ENCODE measurements at regions not wholly inside any gene's neighbourhood (a gene's known extent, or its start where the extent isn't known, plus 50 kb on each side); places are given as distances from the start of the nearest gene placed in this dataset.

- TF ChIP-seq POLR2A (IDR thresholded peaks at IDR 0.05; ENCODE audit: low read depth, low read length) (no peak), POLR2AphosphoS5 (IDR thresholded peaks at IDR 0.05; ENCODE audit: low read depth, low read length) (no peak)
Measured at GRCh38 chr15:81774309-81774708, 271.5 kb downstream of the MEX3B start.
